HEK293T (cell line): ENCODE measurements at regions not wholly inside any gene's neighbourhood (a gene's known extent, or its start where the extent isn't known, plus 50 kb on each side); places are given as distances from the start of the nearest gene placed in this dataset.

Source experiments
- FOXM1 ChIP-seq: fragments of 450-650 bp; IDR thresholded peaks from 2 replicates; pipeline ENCODE4 v1.6.1; 2017; ENCODE audit warnings: mild to moderate bottlenecking, borderline replicate concordance
- L3MBTL2 ChIP-seq: fragments of 450-650 bp; conservative IDR thresholded peaks from 2 replicates; pipeline ENCODE4 v1.6.1; 2016; ENCODE audit warnings: mild to moderate bottlenecking
- NFRKB ChIP-seq: fragments of 450-650 bp; IDR thresholded peaks from 2 replicates; pipeline ENCODE4 v1.6.1; 2016; ENCODE audit warnings: mild to moderate bottlenecking, moderate library complexity
- TARDBP ChIP-seq: fragments of 450-650 bp; IDR thresholded peaks from 2 replicates; pipeline ENCODE4 v1.6.1; 2016

DNA sequence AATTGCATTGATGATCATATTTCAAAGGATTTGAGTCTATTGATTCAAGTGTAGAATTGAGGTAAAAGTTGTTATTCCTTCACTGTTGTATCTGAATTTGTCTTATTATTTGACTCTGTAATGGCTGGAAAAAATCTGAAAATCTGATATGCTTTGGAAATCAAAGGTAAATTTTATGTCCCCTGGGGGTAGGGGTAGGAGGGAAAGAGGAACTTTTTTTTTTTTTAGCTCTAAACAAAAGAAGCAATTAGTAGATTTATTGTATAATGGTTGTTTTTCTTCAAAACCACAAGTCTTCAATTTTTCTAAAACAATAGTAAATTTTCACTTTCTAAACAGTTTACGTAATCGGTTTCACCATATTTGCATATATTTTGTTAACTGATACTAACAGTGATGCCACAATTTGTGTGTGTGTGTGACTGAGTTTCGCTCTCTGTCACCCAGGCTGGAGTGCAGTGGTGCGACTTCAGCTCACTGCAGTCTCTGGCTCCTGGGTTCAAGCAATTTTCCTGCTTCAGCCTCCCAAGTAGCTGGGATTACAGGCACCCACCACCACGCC, 91.7 kb upstream of the GOLGA6L4 start:
- TF ChIP-seq L3MBTL2 (no peak), FOXM1 (no peak), TARDBP (no peak), NFRKB (no peak)
